GM21526 (cell line): ENCODE measurements at regions not wholly inside any gene's neighbourhood (a gene's known extent, or its start where the extent isn't known, plus 50 kb on each side); places are given as distances from the start of the nearest gene placed in this dataset.
"Not testable (repeated sequence)": the region's sequence is repeated elsewhere in the genome, so short reads cannot be mapped to it uniquely, and the experiment has no call there.

ENCODE experiments used
- ATAC-seq: cut with Tn5 transposase; IDR thresholded peaks from one replicate; pipeline ENCODE4 v1.9.1; 2021; ENCODE audit warnings: moderate library complexity; ENCODE audit not compliant: unreplicated experiment, low FRiP score

GRCh38 chr2:185984670-185985069 lies 246.1 kb downstream of the FSIP2 start:
- ATAC-seq, result no peak

GRCh38 chr2:185988907-185989306 lies 250.3 kb downstream of the FSIP2 start:
- not testable (repeated sequence) for ATAC-seq

- no peak for ATAC-seq
These were observed 252.4 kb downstream of the FSIP2 start for GRCh38 chr2:185990861-185991525.

- no peak for ATAC-seq
These were observed 260.0 kb downstream of the FSIP2 start for GRCh38 chr2:185998562-185999070.

GRCh38 chr2:186009341-186009740 lies 270.7 kb downstream of the FSIP2 start:
- no peak for ATAC-seq

GRCh38 chr2:186017278-186017677 lies 278.7 kb downstream of the FSIP2 start:
- ATAC-seq, result no peak

- no peak for ATAC-seq
These were observed 286.3 kb downstream of the FSIP2 start for GRCh38 chr2:186024921-186025320.

- ATAC-seq, result peak; percentile 74
These were observed 289.3 kb downstream of the FSIP2 start for GRCh38 chr2:186027922-186028321.

- ATAC-seq, result no peak
These were observed 292.6 kb downstream of the FSIP2 start for GRCh38 chr2:186031229-186031628.

- no peak for ATAC-seq
These were observed 293.6 kb downstream of the FSIP2 start for GRCh38 chr2:186032102-186032738.

- no peak for ATAC-seq
These were observed 294.3 kb downstream of the FSIP2 start for GRCh38 chr2:186032930-186033329.

- ATAC-seq, result no peak
These were observed 294.9 kb downstream of the FSIP2 start for GRCh38 chr2:186033541-186033940.

GRCh38 chr2:186036862-186037449 lies 298.4 kb downstream of the FSIP2 start:
- no peak for ATAC-seq

GRCh38 chr2:186042207-186043028 lies 303.8 kb downstream of the FSIP2 start:
- no peak for ATAC-seq

GRCh38 chr2:186044761-186045160 lies 306.2 kb downstream of the FSIP2 start:
- ATAC-seq, result no peak

GRCh38 chr2:186052930-186053329 lies 314.3 kb downstream of the FSIP2 start:
- no peak for ATAC-seq

GRCh38 chr2:186058614-186059013 lies 320.0 kb downstream of the FSIP2 start:
- ATAC-seq, result no peak

- ATAC-seq, result no peak
These were observed 320.5 kb downstream of the FSIP2 start for GRCh38 chr2:186059096-186059495.

GRCh38 chr2:186060744-186061440 lies 322.3 kb downstream of the FSIP2 start:
- ATAC-seq, result no peak

- ATAC-seq, result no peak
These were observed 325.9 kb downstream of the FSIP2 start for GRCh38 chr2:186064507-186064906.
